DND-41 (cell line): ENCODE measurements at regions not wholly inside any gene's neighbourhood (a gene's known extent, or its start where the extent isn't known, plus 50 kb on each side); places are given as distances from the start of the nearest gene placed in this dataset.

ENCODE experiments used
- CTCF ChIP-seq: IDR thresholded peaks from 2 replicates; pipeline ENCODE4 v1.5.1; 2012; ENCODE audit warnings: borderline replicate concordance, low read length, moderate library complexity, mild to moderate bottlenecking; ENCODE audit not compliant: poor library complexity, severe bottlenecking; ENCODE audit errors: extremely low read depth
- EZH2 ChIP-seq: IDR thresholded peaks from 3 replicates; pipeline ENCODE4 v1.6.1; 2012; ENCODE audit warnings: borderline replicate concordance, low read depth, mild to moderate bottlenecking, moderate library complexity, low read length, inconsistent platforms; ENCODE audit not compliant: severe bottlenecking

DNA sequence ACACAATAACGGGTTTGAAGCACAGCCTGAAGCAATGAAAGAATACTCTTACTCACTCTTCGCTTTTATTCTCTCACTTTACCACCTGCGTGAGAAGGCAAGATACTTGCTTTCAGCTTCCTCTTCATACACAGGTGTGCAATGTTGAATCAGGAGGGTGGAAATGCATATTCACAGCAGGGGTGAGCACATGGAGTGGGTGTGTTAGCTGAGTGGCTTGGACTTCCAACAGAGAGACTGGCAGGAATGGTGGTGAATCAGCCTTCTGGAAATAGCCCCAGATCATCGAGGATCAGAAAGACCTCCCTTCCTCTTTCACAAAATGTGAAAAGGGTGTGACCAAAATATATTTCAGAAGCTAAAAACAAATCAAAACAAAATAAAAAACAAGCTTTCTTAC, 521.2 kb downstream of the STIM2 start:
- TF ChIP-seq CTCF (no peak), EZH2 (no peak)
